Caco-2 (cell line): ENCODE measurements at regions not wholly inside any gene's neighbourhood (a gene's known extent, or its start where the extent isn't known, plus 50 kb on each side); places are given as distances from the start of the nearest gene placed in this dataset.

ENCODE experiments used
- BruUV-seq: library from RNA; stranded (reverse); fragments of 400-500 nt; replicated peaks from 2 replicates; lab custom pipeline; 2021; lab: Mats Ljungman, UMichigan
- CTCF ChIA-PET: fragments of 300-600 bp; sonication (Branson Sonifier 250); formaldehyde crosslinking; loops from one replicate; lab custom pipeline; 2022; ENCODE audit warnings: antibody characterized with exemption; lab: Charles Lee
- POLR2A ChIA-PET: fragments of 300-600 bp; sonication (Branson Sonifier 250); formaldehyde crosslinking; loops from one replicate; lab custom pipeline; 2022; ENCODE audit warnings: antibody characterized with exemption; lab: Charles Lee
- DNase-seq, 2 experiments: peaks; one replicate each; pipeline versions ENCODE4 v3.0.0 to v3.0.0-alpha.2; 2020 to 2022
- H3K27me3 ChIP-seq: replicated peaks from 2 replicates; pipeline ENCODE4 v1.6.0; 2011; ENCODE audit warnings: low read length; ENCODE audit not compliant: control insufficient read depth, insufficient read depth
- H3K36me3 ChIP-seq: 2 replicates; pipeline ENCODE4 v1.5.1; 2011; ENCODE audit warnings: low read length; ENCODE audit not compliant: control insufficient read depth, insufficient read depth
- H3K4me1 ChIP-seq: fragments of 250-450 bp; sonication (Bioruptor Pico); 2 replicates; pipeline ENCODE4 v1.5.1; 2020; ENCODE audit warnings: mild to moderate bottlenecking
- H3K4me3 ChIP-seq: 2 replicates; pipeline ENCODE4 v1.5.1; 2011; ENCODE audit warnings: low read depth, mild to moderate bottlenecking, control low read depth, low read length
- H3K9me3 ChIP-seq: fragments of 250-450 bp; sonication (Bioruptor Pico); 2 replicates; pipeline ENCODE4 v1.5.1; 2020; ENCODE audit warnings: mild to moderate bottlenecking, moderate library complexity
- H3K27ac Mint-ChIP-seq: one replicate; pipeline ENCODE4 v1.8.0; 2022; ENCODE audit warnings: mixed read lengths; ENCODE audit not compliant: unreplicated experiment
- H3K27me3 Mint-ChIP-seq: one replicate; pipeline ENCODE4 v1.8.0; 2022; ENCODE audit warnings: mixed read lengths; ENCODE audit not compliant: insufficient read depth, unreplicated experiment
- H3K36me3 Mint-ChIP-seq: one replicate; pipeline ENCODE4 v1.8.0; 2022; ENCODE audit warnings: mild to moderate bottlenecking, mixed read lengths; ENCODE audit not compliant: insufficient read depth, unreplicated experiment
- H3K4me1 Mint-ChIP-seq: one replicate; pipeline ENCODE4 v1.8.0; 2022; ENCODE audit warnings: low read depth, mixed read lengths; ENCODE audit not compliant: unreplicated experiment
- H3K4me3 Mint-ChIP-seq: one replicate; pipeline ENCODE4 v1.8.0; 2022; ENCODE audit warnings: mild to moderate bottlenecking, moderate library complexity, mixed read lengths; ENCODE audit not compliant: unreplicated experiment
- H3K9me3 Mint-ChIP-seq: one replicate; pipeline ENCODE4 v1.8.0; 2022; ENCODE audit warnings: mixed read lengths; ENCODE audit not compliant: unreplicated experiment
- CTCF ChIP-seq, 2 experiments: fragments of 200-600 bp in 1 of 2; IDR thresholded peaks; 1 replicate in 1 of 2; 2 replicates in 1 of 2; pipeline versions ENCODE4 v1.5.1 to v1.8.0; 2011 to 2022; ENCODE audit warnings: antibody characterized with exemption in 1 of 2, control low read depth in 1 of 2, inconsistent platforms in 1 of 2, low read depth in 1 of 2, low read length in 1 of 2, mild to moderate bottlenecking in 1 of 2, moderate library complexity in 1 of 2; ENCODE audit not compliant: insufficient read depth in 1 of 2, severe bottlenecking in 1 of 2, unreplicated experiment in 1 of 2
- intact Hi-C: fragments of 100-400 bp; cut with micrococcal nuclease; formaldehyde crosslinking; loops from one replicate; pipeline ENCODE4 v1.10.0; 2022; ENCODE audit not compliant: unreplicated experiment

- CTCF ChIA-PET = no interaction called here
- no peaks in the 10 kb centered on the region for H3K9me3 Mint-ChIP-seq
- peaks cover 5% of the 10 kb centered on the region for H3K4me1 Mint-ChIP-seq
- H3K9me3 ChIP-seq = no peaks in the 10 kb centered on the region
- no peaks in the 10 kb centered on the region for H3K36me3 ChIP-seq
- DNase-seq = no peak
- intact Hi-C loops = no loop called here
- H3K27me3 ChIP-seq = no peaks in the 10 kb centered on the region
- no peaks in the 10 kb centered on the region for H3K4me1 ChIP-seq
- no peak overlapping the region for H3K4me3 ChIP-seq
- no peaks in the 10 kb centered on the region for H3K27me3 Mint-ChIP-seq
- POLR2A ChIA-PET = no interaction called here
- BruUV-seq = no TSS peak
- peak overlapping the region; percentile 25 for H3K27ac Mint-ChIP-seq
- H3K36me3 Mint-ChIP-seq = no peaks in the 10 kb centered on the region
- no peak overlapping the region for H3K4me3 Mint-ChIP-seq
- no peak for TF ChIP-seq CTCF (IDR thresholded peaks at IDR 0.05; ENCODE audit: insufficient read depth in 1 of 2, low read depth in 1 of 2, low read length in 1 of 2, severe bottlenecking in 1 of 2, unreplicated experiment in 1 of 2)
Measured at GRCh38 chr18:75823471-75823870, 396.0 kb upstream of the SMIM21 start.

- no peak for TF ChIP-seq CTCF (IDR thresholded peaks at IDR 0.05; ENCODE audit: insufficient read depth in 1 of 2, low read depth in 1 of 2, low read length in 1 of 2, severe bottlenecking in 1 of 2, unreplicated experiment in 1 of 2)
- no peaks in the 10 kb centered on the region for H3K36me3 Mint-ChIP-seq
- ChIA-PET POLR2A (no interaction called here), CTCF (no interaction called here)
- no peaks in the 10 kb centered on the region for H3K9me3 ChIP-seq
- no peaks in the 10 kb centered on the region for H3K27me3 ChIP-seq
- no peak for DNase-seq
- no peaks in the 10 kb centered on the region for H3K4me1 ChIP-seq
- H3K36me3 ChIP-seq = no peaks in the 10 kb centered on the region
- BruUV-seq = no TSS peak
- H3K9me3 Mint-ChIP-seq = no peaks in the 10 kb centered on the region
- H3K4me3 ChIP-seq = no peak overlapping the region
- no peak overlapping the region for H3K4me3 Mint-ChIP-seq
- no peaks in the 10 kb centered on the region for H3K27me3 Mint-ChIP-seq
- intact Hi-C loops = no loop called here
- H3K4me1 Mint-ChIP-seq = peaks cover 2% of the 10 kb centered on the region
- H3K27ac Mint-ChIP-seq = no peak overlapping the region
Measured at GRCh38 chr18:75818383-75818782, 390.9 kb upstream of the SMIM21 start.

- POLR2A ChIA-PET = no interaction called here
Measured at GRCh38 chr18:75815767-75816166, 388.3 kb upstream of the SMIM21 start.

More at GRCh38 chr18:75815767-75816166, 388.3 kb upstream of the SMIM21 start:
- Histone ChIP-seq H3K27me3 (no peaks in the 10 kb centered on the region), H3K4me3 (no peak overlapping the region), H3K9me3 (no peaks in the 10 kb centered on the region), H3K36me3 (no peaks in the 10 kb centered on the region), H3K4me1 (no peaks in the 10 kb centered on the region)
- no TSS peak for BruUV-seq
- intact Hi-C loops = no loop called here
- no peak for DNase-seq
- no peaks in the 10 kb centered on the region for H3K27me3 Mint-ChIP-seq
- no peaks in the 10 kb centered on the region for H3K36me3 Mint-ChIP-seq
- no peak for TF ChIP-seq CTCF (IDR thresholded peaks at IDR 0.05; ENCODE audit: insufficient read depth in 1 of 2, low read depth in 1 of 2, low read length in 1 of 2, severe bottlenecking in 1 of 2, unreplicated experiment in 1 of 2)
- no peaks in the 10 kb centered on the region for H3K4me1 Mint-ChIP-seq
- no peaks in the 10 kb centered on the region for H3K9me3 Mint-ChIP-seq
- CTCF ChIA-PET = no interaction called here
- no peak overlapping the region for H3K4me3 Mint-ChIP-seq
- no peak overlapping the region for H3K27ac Mint-ChIP-seq
